HCT116 (cell line): ENCODE measurements at regions not wholly inside any gene's neighbourhood (a gene's known extent, or its start where the extent isn't known, plus 50 kb on each side); places are given as distances from the start of the nearest gene placed in this dataset.

Experiments
- ATAC-seq: fragments of 200-7000 bp; cut with Tn5 transposase; 2 replicates; pipeline ENCODE4 v1.9.1; 2020; ENCODE audit warnings: mild to moderate bottlenecking, moderate library complexity
- BruUV-seq: library from RNA; stranded (reverse); fragments of 400-500 nt; replicated peaks from 2 replicates; lab custom pipeline; 2021; lab: Mats Ljungman, UMichigan
- CTCF ChIA-PET: fragments of 300-600 bp; sonication (Branson Sonifier 250); formaldehyde crosslinking; loops from one replicate; lab custom pipeline; 2021; ENCODE audit warnings: antibody characterized with exemption; lab: Charles Lee
- POLR2A ChIA-PET: fragments of 300-600, 350-600 bp; sonication (Branson Sonifier 250); formaldehyde crosslinking; loops from one replicate; lab custom pipeline; 2021; ENCODE audit warnings: antibody characterized with exemption; lab: Charles Lee
- RAD21 ChIA-PET, 2 experiments: fragments of 300-600 bp; sonication (Branson Sonifier 250); formaldehyde crosslinking; loops; one replicate each; lab custom pipeline; 2023; ENCODE audit warnings: low total read pairs in 2 of 2; ENCODE audit not compliant: uncharacterized antibody in 2 of 2, unreplicated experiment in 2 of 2, low non-redundant PET in 1 of 2; lab: Charles Lee
- DNase-seq: peaks from one replicate; pipeline ENCODE4 v3.0.0-alpha.2; 2010; ENCODE audit warnings: low read depth, low spot score
- H2AFZ ChIP-seq: fragments of 200-600 bp; shearing (Covaris generic), sonication (generic); 2 replicates; pipeline ENCODE4 v1.6.1; 2017; ENCODE audit warnings: low read depth, mixed run types, mixed read lengths, antibody characterized with exemption, low read length; ENCODE audit not compliant: poor library complexity, severe bottlenecking
- H3K27ac ChIP-seq: 2 replicates; pipeline ENCODE4 v1.5.1; 2012; ENCODE audit warnings: low read depth, low read length
- H3K27me3 ChIP-seq: fragments of 200-600 bp; sonication (generic); 2 replicates; pipeline ENCODE4 v1.6.1; 2016; ENCODE audit warnings: mixed run types, low read length, mixed read lengths; ENCODE audit not compliant: insufficient read depth
- H3K36me3 ChIP-seq, 2 experiments: fragments of 200-500 bp in 1 of 2; fragments of 200-600 bp in 1 of 2; sonication (Bioruptor generic) in 1 of 2; sonication (generic) in 1 of 2; 2 replicates each; pipeline versions ENCODE4 v1.5.1 to v1.6.1; 2014 to 2016; ENCODE audit warnings: low read length in 2 of 2, inconsistent platforms in 1 of 2, mixed read lengths in 1 of 2, mixed run types in 1 of 2; ENCODE audit not compliant: insufficient read depth in 2 of 2, control insufficient read depth in 1 of 2
- H3K4me1 ChIP-seq, 2 experiments: fragments of 200-600 bp in 1 of 2; sonication (generic) in 1 of 2; 2 replicates each; pipeline versions ENCODE4 v1.5.1 to v1.6.1; 2012 to 2017; ENCODE audit warnings: low read length in 2 of 2, inconsistent platforms in 1 of 2, mild to moderate bottlenecking in 1 of 2, mixed read lengths in 1 of 2, mixed run types in 1 of 2, moderate library complexity in 1 of 2; ENCODE audit not compliant: insufficient read depth in 2 of 2, control insufficient read depth in 1 of 2
- H3K4me2 ChIP-seq: fragments of 200-600 bp; sonication (generic); 2 replicates; pipeline ENCODE4 v1.6.1; 2017; ENCODE audit warnings: mixed run types, low read length, mixed read lengths
- H3K4me3 ChIP-seq, 2 experiments: fragments of 200-600 bp in 1 of 2; sonication (generic) in 1 of 2; replicated peaks in 1 of 2; 2 replicates each; pipeline ENCODE4 v1.5.1; 2011 to 2016; ENCODE audit warnings: low read length in 2 of 2, control low read depth in 1 of 2, low read depth in 1 of 2, mild to moderate bottlenecking in 1 of 2, mixed read lengths in 1 of 2, mixed run types in 1 of 2
- H3K79me2 ChIP-seq: fragments of 200-600 bp; sonication (generic); 2 replicates; pipeline ENCODE4 v1.6.1; 2017; ENCODE audit warnings: mild to moderate bottlenecking, mixed run types, low read length, moderate library complexity, mixed read lengths; ENCODE audit not compliant: insufficient read depth
- H3K9ac ChIP-seq: fragments of 200-600 bp; sonication (generic); 2 replicates; pipeline ENCODE4 v1.6.1; 2016; ENCODE audit warnings: low read length, mixed read lengths
- H3K9me2 ChIP-seq: fragments of 200-600 bp; sonication (generic), shearing (Covaris generic); 2 replicates; pipeline ENCODE4 v1.6.1; 2017; ENCODE audit warnings: mixed run types, mild to moderate bottlenecking, moderate library complexity; ENCODE audit not compliant: insufficient read depth
- H3K9me3 ChIP-seq, 2 experiments: fragments of 200-500 bp in 1 of 2; fragments of 200-600 bp in 1 of 2; sonication (Bioruptor generic) in 1 of 2; sonication (generic) in 1 of 2; 2 replicates each; pipeline ENCODE4 v1.6.1; 2014 to 2017; ENCODE audit warnings: low read length in 2 of 2, mixed read lengths in 2 of 2, inconsistent platforms in 1 of 2, low read depth in 1 of 2, mild to moderate bottlenecking in 1 of 2, mixed run types in 1 of 2, moderate library complexity in 1 of 2; ENCODE audit not compliant: control insufficient read depth in 1 of 2, insufficient read depth in 1 of 2
- H4K20me1 ChIP-seq: fragments of 200-600 bp; sonication (generic), shearing (Covaris generic); 2 replicates; pipeline ENCODE4 v1.6.1; 2017; ENCODE audit warnings: mixed run types, mild to moderate bottlenecking, moderate library complexity; ENCODE audit not compliant: insufficient read depth
- CBX3 ChIP-seq: IDR thresholded peaks from 2 replicates; pipeline ENCODE4 v1.6.1; 2012; ENCODE audit warnings: low read depth
- CEBPB ChIP-seq: IDR thresholded peaks from 2 replicates; pipeline ENCODE4 v1.6.1; 2012; ENCODE audit warnings: low read depth
- EGR1 ChIP-seq: IDR thresholded peaks from 2 replicates; pipeline ENCODE4 v1.6.1; 2012; ENCODE audit warnings: low read depth
- ELF1 ChIP-seq: IDR thresholded peaks from 2 replicates; pipeline ENCODE4 v1.6.1; 2012; ENCODE audit warnings: low read depth, borderline replicate concordance
- EZH2 ChIP-seq: fragments of 200-600 bp; sonication (generic); IDR thresholded peaks from 2 replicates; pipeline ENCODE4 v1.6.1; 2017; ENCODE audit warnings: antibody characterized with exemption, mixed run types
- FOSL1 ChIP-seq: IDR thresholded peaks from 2 replicates; pipeline ENCODE4 v1.6.1; 2012; ENCODE audit warnings: low read depth
- JUND ChIP-seq: IDR thresholded peaks from 2 replicates; pipeline ENCODE4 v1.6.1; 2012
- POLR2AphosphoS5 ChIP-seq: IDR thresholded peaks from 2 replicates; pipeline ENCODE4 v1.6.1; 2011; ENCODE audit warnings: mild to moderate bottlenecking, low read depth, low read length, moderate library complexity
- SIN3A ChIP-seq: IDR thresholded peaks from 2 replicates; pipeline ENCODE4 v1.6.1; 2012; ENCODE audit warnings: low read depth
- SRF ChIP-seq: IDR thresholded peaks from 2 replicates; pipeline ENCODE4 v1.6.1; 2012; ENCODE audit warnings: low read depth
- YY1 ChIP-seq: IDR thresholded peaks from 2 replicates; pipeline ENCODE4 v1.6.1; 2011; ENCODE audit warnings: low read length, low read depth, moderate library complexity, mild to moderate bottlenecking; ENCODE audit not compliant: insufficient replicate concordance; ENCODE audit errors: extremely low read depth
- ZNF274 ChIP-seq: fragments of 200-500 bp; sonication (Bioruptor generic); IDR thresholded peaks from 2 replicates; pipeline ENCODE4 v1.6.1; 2014; ENCODE audit warnings: mild to moderate bottlenecking, low read depth, low read length, inconsistent platforms
- intact Hi-C: fragments of 100-400 bp; cut with micrococcal nuclease; formaldehyde crosslinking; loops from 2 replicates; pipeline ENCODE4 v1.10.0; 2022
- TF ChIP-seq, protein P1 (sequence below): IDR thresholded peaks from 2 replicates; pipeline ENCODE4 v1.6.1; 2011; ENCODE audit warnings: mild to moderate bottlenecking, low read length, moderate library complexity; ENCODE audit not compliant: insufficient replicate concordance; ENCODE audit errors: extremely low read depth
- TF ChIP-seq, protein P2 (sequence below): IDR thresholded peaks from 2 replicates; pipeline ENCODE4 v1.6.1; 2012
- TF ChIP-seq, protein P3 (sequence below), 3 experiments: fragments of 200-600 bp in 1 of 3; sonication (generic) in 1 of 3; IDR thresholded peaks in 2 of 3; conservative IDR thresholded peaks in 1 of 3; 2 replicates each; pipeline ENCODE4 v1.5.1; 2012 to 2017; ENCODE audit warnings: low read depth in 2 of 3, low read length in 2 of 3, antibody characterized with exemption in 1 of 3, borderline replicate concordance in 1 of 3, control low read depth in 1 of 3, mild to moderate bottlenecking in 1 of 3, mixed read lengths in 1 of 3, mixed run types in 1 of 3, moderate library complexity in 1 of 3; ENCODE audit not compliant: insufficient read depth in 1 of 3
- TF ChIP-seq, protein P4 (sequence below): IDR thresholded peaks from 2 replicates; pipeline ENCODE4 v1.6.1; 2012; ENCODE audit warnings: low read depth

DNA sequence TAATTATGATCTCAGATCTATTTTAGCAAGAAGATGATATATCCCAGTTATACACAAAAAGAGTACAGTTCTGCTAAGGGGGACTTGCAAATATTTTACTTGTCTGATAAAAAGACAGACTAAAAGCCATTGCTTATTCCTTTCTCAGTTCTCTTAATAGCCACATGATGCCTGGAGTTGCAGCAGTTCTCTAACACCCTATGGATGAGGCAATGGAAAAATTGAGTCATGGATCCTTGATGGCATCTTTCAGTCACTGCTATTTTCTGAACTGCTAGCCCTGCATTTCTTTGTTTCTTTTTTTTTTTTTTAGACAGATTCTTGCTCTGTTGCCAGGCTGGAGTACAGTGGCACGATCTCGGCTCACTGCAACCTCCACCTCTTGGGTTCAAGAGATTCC is 1956.7 kb downstream of the C4orf33 start:
- ChIA-PET CTCF (no interaction called here), POLR2A (no interaction called here), RAD21 (no interaction called here)
- H3K9me2 ChIP-seq = no peaks in the 10 kb centered on the region
- intact Hi-C loops = no loop called here
- BruUV-seq = no TSS peak
- ATAC-seq (no peak), DNase-seq (no peak)
- no peak overlapping the region for H3K27ac ChIP-seq
- H2AFZ ChIP-seq = no peak overlapping the region
- H3K9me3 ChIP-seq = no peaks in the 10 kb centered on the region
- TF ChIP-seq, protein P1, sequence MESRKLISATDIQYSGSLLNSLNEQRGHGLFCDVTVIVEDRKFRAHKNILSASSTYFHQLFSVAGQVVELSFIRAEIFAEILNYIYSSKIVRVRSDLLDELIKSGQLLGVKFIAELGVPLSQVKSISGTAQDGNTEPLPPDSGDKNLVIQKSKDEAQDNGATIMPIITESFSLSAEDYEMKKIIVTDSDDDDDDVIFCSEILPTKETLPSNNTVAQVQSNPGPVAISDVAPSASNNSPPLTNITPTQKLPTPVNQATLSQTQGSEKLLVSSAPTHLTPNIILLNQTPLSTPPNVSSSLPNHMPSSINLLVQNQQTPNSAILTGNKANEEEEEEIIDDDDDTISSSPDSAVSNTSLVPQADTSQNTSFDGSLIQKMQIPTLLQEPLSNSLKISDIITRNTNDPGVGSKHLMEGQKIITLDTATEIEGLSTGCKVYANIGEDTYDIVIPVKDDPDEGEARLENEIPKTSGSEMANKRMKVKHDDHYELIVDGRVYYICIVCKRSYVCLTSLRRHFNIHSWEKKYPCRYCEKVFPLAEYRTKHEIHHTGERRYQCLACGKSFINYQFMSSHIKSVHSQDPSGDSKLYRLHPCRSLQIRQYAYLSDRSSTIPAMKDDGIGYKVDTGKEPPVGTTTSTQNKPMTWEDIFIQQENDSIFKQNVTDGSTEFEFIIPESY = no peak
- TF ChIP-seq JUND = no peak
- no peak for TF ChIP-seq POLR2AphosphoS5
- TF ChIP-seq, protein P2, sequence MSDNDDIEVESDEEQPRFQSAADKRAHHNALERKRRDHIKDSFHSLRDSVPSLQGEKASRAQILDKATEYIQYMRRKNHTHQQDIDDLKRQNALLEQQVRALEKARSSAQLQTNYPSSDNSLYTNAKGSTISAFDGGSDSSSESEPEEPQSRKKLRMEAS = no peak
- no peak for TF ChIP-seq EGR1
- no peak for TF ChIP-seq CEBPB
- TF ChIP-seq SIN3A = no peak
- TF ChIP-seq FOSL1 = no peak
- TF ChIP-seq, protein P3, sequence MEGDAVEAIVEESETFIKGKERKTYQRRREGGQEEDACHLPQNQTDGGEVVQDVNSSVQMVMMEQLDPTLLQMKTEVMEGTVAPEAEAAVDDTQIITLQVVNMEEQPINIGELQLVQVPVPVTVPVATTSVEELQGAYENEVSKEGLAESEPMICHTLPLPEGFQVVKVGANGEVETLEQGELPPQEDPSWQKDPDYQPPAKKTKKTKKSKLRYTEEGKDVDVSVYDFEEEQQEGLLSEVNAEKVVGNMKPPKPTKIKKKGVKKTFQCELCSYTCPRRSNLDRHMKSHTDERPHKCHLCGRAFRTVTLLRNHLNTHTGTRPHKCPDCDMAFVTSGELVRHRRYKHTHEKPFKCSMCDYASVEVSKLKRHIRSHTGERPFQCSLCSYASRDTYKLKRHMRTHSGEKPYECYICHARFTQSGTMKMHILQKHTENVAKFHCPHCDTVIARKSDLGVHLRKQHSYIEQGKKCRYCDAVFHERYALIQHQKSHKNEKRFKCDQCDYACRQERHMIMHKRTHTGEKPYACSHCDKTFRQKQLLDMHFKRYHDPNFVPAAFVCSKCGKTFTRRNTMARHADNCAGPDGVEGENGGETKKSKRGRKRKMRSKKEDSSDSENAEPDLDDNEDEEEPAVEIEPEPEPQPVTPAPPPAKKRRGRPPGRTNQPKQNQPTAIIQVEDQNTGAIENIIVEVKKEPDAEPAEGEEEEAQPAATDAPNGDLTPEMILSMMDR (IDR thresholded peaks at IDR 0.05 in 2 of 3, conservative IDR thresholded peaks at IDR 0.05 in 1 of 3; ENCODE audit: borderline replicate concordance in 1 of 3, insufficient read depth in 1 of 3, low read depth in 2 of 3, low read length in 2 of 3) = no peak
- no peak for TF ChIP-seq SRF
- TF ChIP-seq ELF1 = no peak
- TF ChIP-seq, protein P4, sequence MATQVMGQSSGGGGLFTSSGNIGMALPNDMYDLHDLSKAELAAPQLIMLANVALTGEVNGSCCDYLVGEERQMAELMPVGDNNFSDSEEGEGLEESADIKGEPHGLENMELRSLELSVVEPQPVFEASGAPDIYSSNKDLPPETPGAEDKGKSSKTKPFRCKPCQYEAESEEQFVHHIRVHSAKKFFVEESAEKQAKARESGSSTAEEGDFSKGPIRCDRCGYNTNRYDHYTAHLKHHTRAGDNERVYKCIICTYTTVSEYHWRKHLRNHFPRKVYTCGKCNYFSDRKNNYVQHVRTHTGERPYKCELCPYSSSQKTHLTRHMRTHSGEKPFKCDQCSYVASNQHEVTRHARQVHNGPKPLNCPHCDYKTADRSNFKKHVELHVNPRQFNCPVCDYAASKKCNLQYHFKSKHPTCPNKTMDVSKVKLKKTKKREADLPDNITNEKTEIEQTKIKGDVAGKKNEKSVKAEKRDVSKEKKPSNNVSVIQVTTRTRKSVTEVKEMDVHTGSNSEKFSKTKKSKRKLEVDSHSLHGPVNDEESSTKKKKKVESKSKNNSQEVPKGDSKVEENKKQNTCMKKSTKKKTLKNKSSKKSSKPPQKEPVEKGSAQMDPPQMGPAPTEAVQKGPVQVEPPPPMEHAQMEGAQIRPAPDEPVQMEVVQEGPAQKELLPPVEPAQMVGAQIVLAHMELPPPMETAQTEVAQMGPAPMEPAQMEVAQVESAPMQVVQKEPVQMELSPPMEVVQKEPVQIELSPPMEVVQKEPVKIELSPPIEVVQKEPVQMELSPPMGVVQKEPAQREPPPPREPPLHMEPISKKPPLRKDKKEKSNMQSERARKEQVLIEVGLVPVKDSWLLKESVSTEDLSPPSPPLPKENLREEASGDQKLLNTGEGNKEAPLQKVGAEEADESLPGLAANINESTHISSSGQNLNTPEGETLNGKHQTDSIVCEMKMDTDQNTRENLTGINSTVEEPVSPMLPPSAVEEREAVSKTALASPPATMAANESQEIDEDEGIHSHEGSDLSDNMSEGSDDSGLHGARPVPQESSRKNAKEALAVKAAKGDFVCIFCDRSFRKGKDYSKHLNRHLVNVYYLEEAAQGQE = no peak
- no peak for TF ChIP-seq YY1
- TF ChIP-seq CBX3 = no peak
- TF ChIP-seq ZNF274 = no peak
- TF ChIP-seq EZH2 = no peak
- no peaks in the 10 kb centered on the region for H3K27me3 ChIP-seq
- no peak overlapping the region for H3K4me2 ChIP-seq
- no peak overlapping the region for H3K9ac ChIP-seq
- H3K79me2 ChIP-seq = no peaks in the 10 kb centered on the region
- H3K4me3 ChIP-seq = no peak overlapping the region
- H3K36me3 ChIP-seq = no peaks in the 10 kb centered on the region
- H4K20me1 ChIP-seq = no peaks in the 10 kb centered on the region
- no peaks in the 10 kb centered on the region for H3K4me1 ChIP-seq
